Spleen (tissue), 11 donors: ENCODE measurements at regions not wholly inside any gene's neighbourhood (a gene's known extent, or its start where the extent isn't known, plus 50 kb on each side); places are given as distances from the start of the nearest gene placed in this dataset.
"Not testable (repeated sequence)": the region's sequence is repeated elsewhere in the genome, so short reads cannot be mapped to it uniquely, and the experiment has no call there.

Experiments
- DNase-seq: peaks from one replicate; pipeline ENCODE4 v3.0.0-alpha.2; 2020
- H3K27ac ChIP-seq, 8 donors: fragments of 200-600 bp; sonication (generic) in 7 of 8; 1 replicate in 4 of 8; 2 replicates in 4 of 8; pipeline versions ENCODE4 v1.5.0 to v1.8.0; 2016 to 2021; ENCODE audit warnings: inconsistent platforms in 4 of 8, mild to moderate bottlenecking in 4 of 8, moderate library complexity in 1 of 8
- H3K27me3 ChIP-seq, 7 donors: fragments of 200-600 bp; sonication (generic) in 6 of 7; replicated peaks in 1 of 7; 1 replicate in 4 of 7; 2 replicates in 3 of 7; pipeline versions ENCODE4 v1.5.0 to v1.8.0; 2016 to 2021; ENCODE audit warnings: inconsistent platforms in 3 of 7, mild to moderate bottlenecking in 1 of 7
- H3K36me3 ChIP-seq, 6 donors: fragments of 200-600 bp; sonication (generic) in 5 of 6; 1 replicate in 4 of 6; 2 replicates in 2 of 6; pipeline versions ENCODE4 v1.5.0 to v1.8.0; 2016 to 2021; ENCODE audit warnings: inconsistent platforms in 2 of 6
- H3K4me1 ChIP-seq, 6 donors: fragments of 200-600 bp; sonication (generic) in 5 of 6; 1 replicate in 3 of 6; 2 replicates in 3 of 6; pipeline versions ENCODE4 v1.5.0 to v1.8.0; 2016 to 2021; ENCODE audit warnings: inconsistent platforms in 3 of 6
- H3K4me3 ChIP-seq, 8 donors: fragments of 200-600 bp; sonication (generic) in 7 of 8; 1 replicate in 4 of 8; 2 replicates in 4 of 8; pipeline versions ENCODE4 v1.5.0 to v1.8.0; 2016 to 2021; ENCODE audit warnings: inconsistent platforms in 4 of 8, mild to moderate bottlenecking in 4 of 8, moderate library complexity in 2 of 8
- H3K9me3 ChIP-seq, 8 donors: fragments of 200-600 bp; sonication (generic) in 7 of 8; 1 replicate in 4 of 8; 2 replicates in 4 of 8; pipeline versions ENCODE4 v1.5.0 to v1.8.0; 2016 to 2021; ENCODE audit warnings: inconsistent platforms in 4 of 8
- WGBS, 5 donors: extraction: QIAGEN DNeasy Blood & Tissue Kit in 3 of 5; methylation state at CpG; one replicate each; pipeline versions ENCODE4 v1.1.5 to v1.1.7; 2013 to 2018; 5-methylcytosine and 5-hydroxymethylcytosine counted together
- intact Hi-C: fragments of 100-400 bp; cut with DNase I; formaldehyde crosslinking; loops from one replicate; pipeline ENCODE4 v1.15.0; 2023; ENCODE audit warnings: low total_unique reads
- donor health status: healthy with polysubstance abuse.
- donor health status: DM: no; HTN: no; CAD: no; lungs with moderate emphysema.
- donor health status: DM: no; HTN: no; CAD: no.
- donor health status: Bipolar disorder and iron deficiency.
- donor health status: healthy.
- donor health status: DM: no; HTN: no; CAD: no.
- donor health status: DM: yes; HTN: yes; CAD: no.

DNA sequence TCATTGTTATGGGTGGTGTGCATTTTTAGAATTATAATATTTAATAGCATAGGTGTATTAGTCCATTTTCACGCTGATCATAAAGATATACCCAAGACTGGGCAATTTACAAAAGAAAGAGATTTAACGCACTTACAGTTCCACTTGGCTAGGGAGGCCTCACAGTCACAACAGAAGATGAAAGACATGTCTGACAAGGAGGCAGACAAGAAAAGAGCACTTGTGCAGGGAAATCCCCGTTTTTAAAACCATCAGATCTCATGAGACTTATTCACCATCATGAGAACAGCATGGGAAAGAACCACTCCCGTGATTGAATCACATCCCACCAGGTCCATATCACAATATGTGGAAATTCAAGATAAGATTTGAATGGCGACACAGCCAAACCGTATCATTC lies 283.4 kb downstream of the ZFY start:
- H3K9me3 ChIP-seq, H3K4me1 ChIP-seq, H3K36me3 ChIP-seq, H3K4me3 ChIP-seq, DNase-seq, intact Hi-C loops, H3K27me3 ChIP-seq, H3K27ac ChIP-seq: not testable (repeated sequence)
- 64 to 83% (median 71%) methylated on average over 1 to 6 of the region's 6 CpGs; no CpG with 5 or more reads in 1 of the 5 donors for WGBS, 5 donors

DNA sequence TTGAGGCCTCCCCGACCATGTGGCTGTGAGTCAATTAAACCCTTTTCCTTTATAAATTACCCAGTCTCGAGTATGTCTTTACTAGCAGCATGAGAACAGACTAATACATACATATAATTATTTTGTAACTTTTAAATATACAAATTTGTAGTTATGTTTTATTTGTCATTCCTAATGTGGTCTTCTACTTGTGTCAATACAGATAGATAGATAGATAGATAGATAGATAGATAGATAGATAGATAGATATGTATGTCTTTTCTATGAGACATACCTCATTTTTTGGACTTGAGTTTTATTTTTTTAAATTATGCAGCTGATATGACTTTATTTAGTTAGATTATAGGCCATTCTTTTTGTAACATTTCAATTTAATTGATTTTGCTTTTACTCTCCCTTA lies 316.0 kb upstream of the TGIF2LY start:
- H3K4me1 ChIP-seq, H3K27ac ChIP-seq, intact Hi-C loops, DNase-seq, H3K4me3 ChIP-seq, H3K36me3 ChIP-seq, H3K27me3 ChIP-seq, H3K9me3 ChIP-seq: not testable (repeated sequence)
- WGBS, 5 donors: 62 to 87% (median 71%) methylated on average over 2 of the region's 2 CpGs; no CpG with 5 or more reads in 2 of the 5 donors

DNA sequence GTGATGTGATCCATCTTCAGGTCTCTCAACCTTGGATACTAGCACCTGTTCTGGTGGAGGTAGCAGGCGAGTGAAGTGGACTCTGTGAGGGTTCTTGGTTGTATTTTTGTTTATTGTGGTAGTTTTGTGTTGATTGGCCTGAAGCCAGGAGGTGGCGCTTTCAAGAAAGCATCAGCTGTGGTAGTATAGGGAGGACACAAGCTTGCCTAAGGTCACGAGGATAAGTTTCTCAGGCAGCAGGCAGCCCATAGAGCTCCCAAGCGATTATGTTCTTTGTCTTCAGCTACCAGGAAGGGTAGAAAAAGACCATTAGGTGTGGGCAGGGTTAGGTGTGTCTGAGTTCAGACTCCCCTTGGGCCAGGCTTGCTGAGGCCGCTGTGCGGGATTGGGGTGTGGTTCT lies 290.8 kb upstream of the TGIF2LY start:
- H3K4me1 ChIP-seq, H3K27ac ChIP-seq, DNase-seq, H3K4me3 ChIP-seq, H3K36me3 ChIP-seq, H3K9me3 ChIP-seq, H3K27me3 ChIP-seq, intact Hi-C loops: not testable (repeated sequence)
- 77 to 88% methylated on average over 5 to 6 of the region's 6 CpGs; no CpG with 5 or more reads in 3 of the 5 donors for WGBS, 5 donors

DNA sequence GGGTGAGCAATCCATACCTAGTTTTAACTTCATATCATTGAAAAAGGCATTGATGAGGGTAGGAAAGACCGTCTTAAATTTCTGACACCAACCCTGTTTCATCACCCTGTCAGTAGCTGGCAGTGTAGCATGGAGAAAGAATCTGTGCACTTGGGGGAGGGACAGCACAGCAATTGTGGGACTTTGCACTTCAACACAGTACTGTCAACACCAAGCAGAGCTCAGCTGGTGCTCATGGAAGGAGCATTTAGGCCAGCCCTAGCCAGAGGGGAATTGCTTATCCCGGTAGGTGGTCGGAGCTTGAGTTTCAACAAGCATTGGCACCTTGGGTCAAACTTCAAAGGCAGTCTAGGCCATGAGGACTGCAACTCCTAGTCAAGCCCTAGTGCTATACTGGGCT lies 281.6 kb upstream of the TGIF2LY start:
- H3K27ac ChIP-seq, H3K4me3 ChIP-seq, H3K36me3 ChIP-seq, DNase-seq, H3K4me1 ChIP-seq, intact Hi-C loops, H3K27me3 ChIP-seq, H3K9me3 ChIP-seq: not testable (repeated sequence)
- WGBS, 5 donors: 58 to 63% methylated on average over 3 of the region's 3 CpGs; no CpG with 5 or more reads in 3 of the 5 donors

DNA sequence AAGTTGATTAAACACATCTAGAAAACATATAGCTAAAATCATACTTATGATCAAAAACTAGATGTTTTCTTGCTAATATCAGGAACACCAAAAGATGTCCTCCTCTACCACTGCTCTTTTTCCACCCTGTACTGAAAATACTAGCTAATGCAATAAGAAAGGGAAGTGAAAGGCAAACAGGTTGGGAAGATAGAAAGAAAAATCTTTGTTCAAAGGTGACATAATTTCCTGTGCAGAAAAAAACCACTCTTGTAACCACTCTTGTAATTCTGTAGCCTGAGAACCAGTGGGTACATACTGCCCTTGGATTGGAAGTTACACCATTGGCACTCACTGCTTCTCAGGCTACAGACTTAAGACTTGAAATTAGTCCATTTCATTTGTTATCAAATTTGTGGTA lies 258.9 kb upstream of the TGIF2LY start:
- H3K4me1 ChIP-seq, intact Hi-C loops: not testable (repeated sequence)

DNA sequence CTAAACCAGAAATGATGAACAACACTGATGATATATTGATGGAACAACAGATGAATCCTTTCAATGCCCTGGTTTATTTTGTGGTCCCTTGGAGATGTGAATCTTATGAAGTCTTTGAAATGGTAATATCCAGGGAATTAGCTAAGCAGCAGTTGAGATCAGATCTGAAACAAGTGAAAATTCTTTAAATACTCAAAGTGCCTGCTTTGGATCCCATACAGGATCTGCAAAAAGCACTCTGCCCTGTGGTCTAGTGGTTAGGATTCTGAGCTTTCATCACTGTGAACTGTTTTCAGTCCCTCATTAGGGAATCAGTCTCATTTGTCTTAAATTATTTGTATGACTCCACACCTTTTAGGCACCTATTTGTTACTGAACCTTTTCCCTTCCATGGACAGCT lies 211.3 kb upstream of the TGIF2LY start:
- H3K27ac ChIP-seq, H3K4me3 ChIP-seq, H3K27me3 ChIP-seq, H3K9me3 ChIP-seq, DNase-seq, H3K4me1 ChIP-seq, H3K36me3 ChIP-seq, intact Hi-C loops: not testable (repeated sequence)

More for the DNA sequence above, 258.9 kb upstream of the TGIF2LY start:
- not testable (repeated sequence) for H3K27me3 ChIP-seq, DNase-seq, H3K4me3 ChIP-seq, H3K36me3 ChIP-seq, H3K9me3 ChIP-seq, H3K27ac ChIP-seq

DNA sequence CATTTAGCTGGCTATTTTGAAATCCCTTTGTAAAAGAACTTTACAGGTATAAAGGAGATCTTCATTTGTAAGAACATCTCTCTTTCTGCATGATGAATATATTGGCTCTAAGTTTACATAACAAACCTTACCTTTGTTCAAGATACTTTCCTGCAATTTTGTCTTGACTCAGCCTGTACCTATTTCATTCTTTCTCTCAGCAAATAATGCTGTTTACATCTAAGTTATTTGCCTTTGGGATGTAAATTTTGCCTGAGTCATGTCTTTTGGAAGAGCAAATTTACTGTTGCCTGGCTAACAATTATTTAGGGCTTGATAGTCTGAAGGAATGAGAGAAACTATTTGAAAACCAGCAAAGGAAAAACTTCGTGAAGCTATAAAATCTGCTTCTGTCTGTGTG lies 210.4 kb upstream of the TGIF2LY start:
- intact Hi-C loops, H3K36me3 ChIP-seq, H3K9me3 ChIP-seq, H3K4me1 ChIP-seq, H3K27ac ChIP-seq, H3K4me3 ChIP-seq, DNase-seq, H3K27me3 ChIP-seq: not testable (repeated sequence)
- WGBS, 5 donors: 31 to 82% methylated on average over 1 of the region's 1 CpG; no CpG with 5 or more reads in 3 of the 5 donors

DNA sequence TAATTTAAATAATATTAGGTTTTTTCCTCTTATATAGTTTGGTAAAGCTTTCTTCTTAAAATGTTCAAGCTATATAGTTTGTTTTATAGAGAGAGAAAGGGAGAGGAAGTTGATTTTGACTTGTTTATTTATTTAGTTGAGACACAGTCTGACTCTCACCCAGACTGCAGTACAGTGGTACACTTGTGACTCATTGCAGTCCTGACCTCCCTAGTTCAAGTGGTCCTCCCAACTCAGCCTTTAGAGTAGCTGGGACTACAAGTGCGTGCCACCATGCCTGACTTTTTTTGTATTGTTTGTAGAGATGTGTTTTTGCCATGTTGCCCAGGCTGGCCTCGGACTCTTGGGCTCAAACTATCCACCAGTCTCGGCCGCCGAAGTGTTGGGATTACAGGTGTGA lies 187.4 kb upstream of the TGIF2LY start:
- H3K4me3 ChIP-seq, intact Hi-C loops, H3K9me3 ChIP-seq, DNase-seq, H3K4me1 ChIP-seq, H3K36me3 ChIP-seq, H3K27me3 ChIP-seq, H3K27ac ChIP-seq: not testable (repeated sequence)
- 82 to 90% (median 87%) methylated on average over 5 of the region's 5 CpGs; no CpG with 5 or more reads in 2 of the 5 donors for WGBS, 5 donors

DNA sequence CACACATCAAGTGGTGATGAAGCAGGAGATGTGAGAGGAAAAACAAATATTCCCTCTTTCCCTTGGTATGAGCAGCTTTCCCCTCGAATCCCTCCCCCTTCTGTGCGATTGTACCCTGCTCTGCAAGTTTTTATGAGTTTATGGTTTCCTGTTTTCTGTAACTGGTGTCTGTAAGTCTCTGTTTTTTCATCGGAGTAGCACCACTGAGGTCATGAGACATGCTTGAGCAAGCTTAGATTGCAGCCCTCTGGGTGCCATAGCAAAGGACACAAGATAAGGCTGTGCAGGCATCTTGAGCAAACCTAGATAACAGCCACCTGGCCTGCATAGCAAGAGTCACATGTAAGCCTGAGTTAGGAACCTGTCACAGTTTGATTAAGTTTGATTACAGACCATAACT lies 174.6 kb upstream of the TGIF2LY start:
- H3K4me3 ChIP-seq, H3K9me3 ChIP-seq, H3K27ac ChIP-seq, H3K4me1 ChIP-seq, H3K27me3 ChIP-seq, intact Hi-C loops, DNase-seq, H3K36me3 ChIP-seq: not testable (repeated sequence)
- 50 to 75% (median 55%) methylated on average over 3 of the region's 3 CpGs; no CpG with 5 or more reads in 2 of the 5 donors for WGBS, 5 donors
